ENCODE measurements at regions not wholly inside any gene's neighbourhood (a gene's known extent, or its start where the extent isn't known, plus 50 kb on each side); places are given as distances from the start of the nearest gene placed in this dataset.

GRCh38 chr9:89798547-89799120 is 193.8 kb downstream of the GADD45G start:
- H3K4me3 ChIP-seq (replicated peaks; ENCODE audit: low read depth, low read length), result no peak overlapping the region
- DNase-seq (ENCODE audit: low read depth), result no peak
- TF ChIP-seq CTCF (IDR thresholded peaks at IDR 0.05; ENCODE audit: low read length, missing control alignments), result no peak

GRCh38 chr9:89799221-89799620 is 194.4 kb downstream of the GADD45G start:
- no peak for DNase-seq (ENCODE audit: low read depth)
- no peak for TF ChIP-seq CTCF (IDR thresholded peaks at IDR 0.05; ENCODE audit: low read length, missing control alignments)

GRCh38 chr9:89799766-89800165 is 195.0 kb downstream of the GADD45G start:
- no peak for DNase-seq (ENCODE audit: low read depth)
- no peak overlapping the region for H3K4me3 ChIP-seq (replicated peaks; ENCODE audit: low read depth, low read length)
- TF ChIP-seq CTCF (IDR thresholded peaks at IDR 0.05; ENCODE audit: low read length, missing control alignments), result no peak

More at GRCh38 chr9:89799221-89799620, 194.4 kb downstream of the GADD45G start:
- no peak overlapping the region for H3K4me3 ChIP-seq (replicated peaks; ENCODE audit: low read depth, low read length)

GRCh38 chr9:89801341-89801740 is 196.5 kb downstream of the GADD45G start:
- no peak for TF ChIP-seq CTCF (IDR thresholded peaks at IDR 0.05; ENCODE audit: low read length, missing control alignments)
- no peak for DNase-seq (ENCODE audit: low read depth)
- no peak overlapping the region for H3K4me3 ChIP-seq (replicated peaks; ENCODE audit: low read depth, low read length)

- DNase-seq (ENCODE audit: low read depth), result no peak
- TF ChIP-seq CTCF (IDR thresholded peaks at IDR 0.05; ENCODE audit: low read length, missing control alignments), result no peak
- no peak overlapping the region for H3K4me3 ChIP-seq (replicated peaks; ENCODE audit: low read depth, low read length)
Observed at GRCh38 chr9:89801742-89802670, 197.2 kb downstream of the GADD45G start.

GRCh38 chr9:89802781-89803355 is 198.1 kb downstream of the GADD45G start:
- no peak for TF ChIP-seq CTCF (IDR thresholded peaks at IDR 0.05; ENCODE audit: low read length, missing control alignments)

More at GRCh38 chr9:89802781-89803355, 198.1 kb downstream of the GADD45G start:
- peak; percentile 39 for DNase-seq (ENCODE audit: low read depth)
- H3K4me3 ChIP-seq (replicated peaks; ENCODE audit: low read depth, low read length), result no peak overlapping the region
